Epithelial cell of proximal tubule (primary cell): ENCODE measurements at regions not wholly inside any gene's neighbourhood (a gene's known extent, or its start where the extent isn't known, plus 50 kb on each side); places are given as distances from the start of the nearest gene placed in this dataset.

Source experiments
- DNase-seq: peaks from one replicate; pipeline ENCODE4 v3.0.0-alpha.2; 2011; ENCODE audit warnings: low read depth
- H3K4me3 ChIP-seq: 2 replicates; pipeline ENCODE4 v1.5.1; 2011; ENCODE audit warnings: low read depth, mild to moderate bottlenecking, low read length
- CTCF ChIP-seq: conservative IDR thresholded peaks from 2 replicates; pipeline ENCODE4 v1.5.1; 2012; ENCODE audit warnings: low read depth, mild to moderate bottlenecking, low read length

GRCh38 chr14:100012478-100013327 is 52.5 kb upstream of the EVL start:
- no peak overlapping the region for H3K4me3 ChIP-seq
- DNase-seq: no peak
- TF ChIP-seq CTCF: no peak

GRCh38 chr14:100015251-100015655 is 50.0 kb upstream of the EVL start:
- TF ChIP-seq CTCF: no peak
- H3K4me3 ChIP-seq: no peak overlapping the region
- DNase-seq: no peak
